ENCODE measurements at regions not wholly inside any gene's neighbourhood (a gene's known extent, or its start where the extent isn't known, plus 50 kb on each side); places are given as distances from the start of the nearest gene placed in this dataset.
"Not testable (repeated sequence)": the region's sequence is repeated elsewhere in the genome, so short reads cannot be mapped to it uniquely, and the experiment has no call there.

GRCh38 chr3:35908366-35909232 lies 269.3 kb downstream of the ARPP21 start:
- H3K27ac ChIP-seq = no peak overlapping the region
- DNase-seq = peak; percentile 73
- peak; percentile 66 for TF ChIP-seq CTCF (IDR thresholded peaks at IDR 0.05; ENCODE audit: low read depth, low read length)

GRCh38 chr3:35919160-35919559 lies 279.8 kb downstream of the ARPP21 start:
- no peak for DNase-seq
- TF ChIP-seq CTCF (IDR thresholded peaks at IDR 0.05; ENCODE audit: low read depth, low read length) = no peak
- no peaks in the 10 kb centered on the region for H3K27me3 ChIP-seq (ENCODE audit: insufficient read depth, low read depth, severe bottlenecking)
- no peaks in the 10 kb centered on the region for H3K36me3 ChIP-seq
- no peak overlapping the region for H3K27ac ChIP-seq
- H3K4me3 ChIP-seq (ENCODE audit: low read depth, low read length) = no peak overlapping the region
- H3K9me3 ChIP-seq (ENCODE audit: severe bottlenecking) = peaks cover 4% of the 10 kb centered on the region

More at GRCh38 chr3:35908366-35909232, 269.3 kb downstream of the ARPP21 start:
- H3K27me3 ChIP-seq (ENCODE audit: insufficient read depth, low read depth, severe bottlenecking) = no peaks in the 10 kb centered on the region
- no peak overlapping the region for H3K4me3 ChIP-seq (ENCODE audit: low read depth, low read length)
- H3K36me3 ChIP-seq = no peaks in the 10 kb centered on the region
- H3K9me3 ChIP-seq (ENCODE audit: severe bottlenecking) = no peaks in the 10 kb centered on the region

GRCh38 chr3:35921718-35922117 lies 282.4 kb downstream of the ARPP21 start:
- no peak overlapping the region for H3K4me3 ChIP-seq (ENCODE audit: low read depth, low read length)
- TF ChIP-seq CTCF (IDR thresholded peaks at IDR 0.05; ENCODE audit: low read depth, low read length) = no peak
- H3K36me3 ChIP-seq = no peaks in the 10 kb centered on the region
- H3K9me3 ChIP-seq (ENCODE audit: severe bottlenecking) = peaks cover 4% of the 10 kb centered on the region
- no peak for DNase-seq
- no peak overlapping the region for H3K27ac ChIP-seq
- H3K27me3 ChIP-seq (ENCODE audit: insufficient read depth, low read depth, severe bottlenecking) = no peaks in the 10 kb centered on the region

- not testable (repeated sequence) for H3K9me3 ChIP-seq (ENCODE audit: severe bottlenecking); H3K27ac ChIP-seq; H3K27me3 ChIP-seq (ENCODE audit: insufficient read depth, low read depth, severe bottlenecking); H3K4me3 ChIP-seq (ENCODE audit: low read depth, low read length); H3K36me3 ChIP-seq
- peak; percentile 72 for TF ChIP-seq CTCF (IDR thresholded peaks at IDR 0.05; ENCODE audit: low read depth, low read length)
- peak; percentile 68 for DNase-seq
These were observed 284.7 kb downstream of the ARPP21 start for GRCh38 chr3:35924070-35924469.

- no peak overlapping the region for H3K27ac ChIP-seq
- peaks cover 3% of the 10 kb centered on the region for H3K9me3 ChIP-seq (ENCODE audit: severe bottlenecking)
- no peaks in the 10 kb centered on the region for H3K27me3 ChIP-seq (ENCODE audit: insufficient read depth, low read depth, severe bottlenecking)
- no peaks in the 10 kb centered on the region for H3K36me3 ChIP-seq
- no peak overlapping the region for H3K4me3 ChIP-seq (ENCODE audit: low read depth, low read length)
- no peak for DNase-seq
- no peak for TF ChIP-seq CTCF (IDR thresholded peaks at IDR 0.05; ENCODE audit: low read depth, low read length)
These were observed 288.1 kb downstream of the ARPP21 start for GRCh38 chr3:35927441-35927840.

All from WERI-Rb-1 (cell line).